WTC11 (cell line): ENCODE measurements at regions not wholly inside any gene's neighbourhood (a gene's known extent, or its start where the extent isn't known, plus 50 kb on each side); places are given as distances from the start of the nearest gene placed in this dataset.

Source experiments
- ATAC-seq: fragments of 200-7000 bp; cut with Tn5 transposase; 2 replicates; pipeline ENCODE4 v1.10.0; 2021; ENCODE audit warnings: mild to moderate bottlenecking, moderate library complexity
- CTCF ChIA-PET: fragments of 300-600 bp; sonication (Branson Sonifier 250); formaldehyde crosslinking; loops from one replicate; lab custom pipeline; 2021; ENCODE audit warnings: antibody characterized with exemption; lab: Charles Lee
- POLR2A ChIA-PET: fragments of 350-600 bp; sonication (Branson Sonifier 250); formaldehyde crosslinking; loops from one replicate; lab custom pipeline; 2021; ENCODE audit warnings: antibody characterized with exemption; lab: Charles Lee
- DNase-seq: peaks from one replicate; pipeline ENCODE4 v3.0.0; 2021; ENCODE audit warnings: low spot score
- H3K27ac Mint-ChIP-seq: 2 replicates; pipeline ENCODE4 v1.8.0; 2021; ENCODE audit warnings: mixed read lengths
- H3K27me3 Mint-ChIP-seq: 2 replicates; pipeline ENCODE4 v1.8.0; 2021; ENCODE audit warnings: low read depth, mild to moderate bottlenecking, moderate library complexity, mixed read lengths
- H3K36me3 Mint-ChIP-seq: 2 replicates; pipeline ENCODE4 v1.8.0; 2021; ENCODE audit warnings: mixed read lengths
- H3K4me1 Mint-ChIP-seq: 2 replicates; pipeline ENCODE4 v1.8.0; 2022; ENCODE audit warnings: mixed read lengths
- H3K4me3 Mint-ChIP-seq: 2 replicates; pipeline ENCODE4 v1.8.0; 2021; ENCODE audit warnings: mild to moderate bottlenecking, moderate library complexity, mixed read lengths
- H3K9me3 Mint-ChIP-seq: 2 replicates; pipeline ENCODE4 v1.8.0; 2021; ENCODE audit warnings: mixed read lengths
- CREM ChIP-seq: sonication (generic); formaldehyde crosslinking; IDR thresholded peaks from 2 replicates; pipeline ENCODE4 v1.8.1; 2022; ENCODE audit warnings: mild to moderate bottlenecking, missing genetic modification reagents, moderate library complexity
- ELF4 ChIP-seq: sonication (generic); formaldehyde crosslinking; IDR thresholded peaks from 2 replicates; pipeline ENCODE4 v1.8.1; 2022; ENCODE audit warnings: low read depth, mild to moderate bottlenecking, moderate library complexity, missing genetic modification reagents
- GABPB1 ChIP-seq: sonication (generic); formaldehyde crosslinking; IDR thresholded peaks from 2 replicates; pipeline ENCODE4 v1.8.1; 2023; ENCODE audit warnings: mild to moderate bottlenecking, missing genetic modification reagents
- GTF2I ChIP-seq: fragments of 250-450 bp; sonication (Bioruptor Pico); conservative IDR thresholded peaks from 2 replicates; pipeline ENCODE4 v1.4.0; 2021; ENCODE audit warnings: mild to moderate bottlenecking
- HMGA2 ChIP-seq: fragments of 250-450 bp; sonication (Bioruptor Pico); IDR thresholded peaks from 2 replicates; pipeline ENCODE4 v1.4.0; 2021; ENCODE audit warnings: mild to moderate bottlenecking, moderate library complexity
- NFE2L1 ChIP-seq: sonication (generic); formaldehyde crosslinking; IDR thresholded peaks from 2 replicates; pipeline ENCODE4 v1.8.1; 2023; ENCODE audit warnings: missing genetic modification reagents
- NR3C1 ChIP-seq: sonication (generic); formaldehyde crosslinking; conservative IDR thresholded peaks from 2 replicates; pipeline ENCODE4 v1.8.1; 2023; ENCODE audit warnings: low read depth, mild to moderate bottlenecking, missing genetic modification reagents
- OVOL2 ChIP-seq: fragments of 250-450 bp; sonication (Bioruptor Pico); IDR thresholded peaks from 2 replicates; pipeline ENCODE4 v1.9.0; 2021; ENCODE audit warnings: mild to moderate bottlenecking, borderline replicate concordance
- RORB ChIP-seq: fragments of 250-450 bp; sonication (Bioruptor Pico); IDR thresholded peaks from 2 replicates; pipeline ENCODE4 v1.9.0; 2021; ENCODE audit warnings: mild to moderate bottlenecking
- SMAD4 ChIP-seq: sonication (generic); formaldehyde crosslinking; IDR thresholded peaks from 2 replicates; pipeline ENCODE4 v1.8.0; 2022; ENCODE audit warnings: mild to moderate bottlenecking, missing genetic modification reagents
- TCF7 ChIP-seq: sonication (generic); formaldehyde crosslinking; IDR thresholded peaks from 2 replicates; pipeline ENCODE4 v1.8.0; 2022; ENCODE audit warnings: mild to moderate bottlenecking, low read depth, missing genetic modification reagents, moderate library complexity
- TEAD4 ChIP-seq: sonication (generic); formaldehyde crosslinking; IDR thresholded peaks from 2 replicates; pipeline ENCODE4 v1.8.0; 2022; ENCODE audit warnings: mild to moderate bottlenecking, missing genetic modification reagents
- TP53 ChIP-seq: sonication (generic); formaldehyde crosslinking; IDR thresholded peaks from 2 replicates; pipeline ENCODE4 v1.8.1; 2023; ENCODE audit warnings: mild to moderate bottlenecking, missing genetic modification reagents
- ZNF317 ChIP-seq: sonication (generic); formaldehyde crosslinking; IDR thresholded peaks from 2 replicates; pipeline ENCODE4 v1.8.1; 2023; ENCODE audit warnings: low read depth, mild to moderate bottlenecking, moderate library complexity, missing genetic modification reagents, borderline replicate concordance
- ZNF416 ChIP-seq: fragments of 250-450 bp; sonication (Bioruptor Pico); IDR thresholded peaks from 2 replicates; pipeline ENCODE4 v1.9.0; 2021; ENCODE audit warnings: mild to moderate bottlenecking, inconsistent platforms
- TF ChIP-seq, protein P1 (sequence below): sonication (generic); formaldehyde crosslinking; IDR thresholded peaks from 2 replicates; pipeline ENCODE4 v1.8.0; 2022; ENCODE audit warnings: mild to moderate bottlenecking, missing genetic modification reagents
- TF ChIP-seq, protein P2 (sequence below): fragments of 200-600 bp; IDR thresholded peaks from 2 replicates; pipeline ENCODE4 v1.8.0; 2022; ENCODE audit warnings: antibody characterized with exemption
- TF ChIP-seq, protein P3 (sequence below): fragments of 250-450 bp; sonication (Bioruptor Pico); IDR thresholded peaks from 2 replicates; pipeline ENCODE4 v1.9.0; 2021; ENCODE audit warnings: mild to moderate bottlenecking
- TF ChIP-seq, protein P4 (sequence below): sonication (generic); formaldehyde crosslinking; IDR thresholded peaks from 2 replicates; pipeline ENCODE4 v1.8.1; 2022; ENCODE audit warnings: low read depth, missing genetic modification reagents, borderline replicate concordance
- TF ChIP-seq, protein P5 (sequence below): sonication (generic); formaldehyde crosslinking; IDR thresholded peaks from 2 replicates; pipeline ENCODE4 v1.8.1; 2023; ENCODE audit warnings: mild to moderate bottlenecking, missing genetic modification reagents, moderate library complexity
- TF ChIP-seq, protein P6 (sequence below): sonication (generic); formaldehyde crosslinking; conservative IDR thresholded peaks from 2 replicates; pipeline ENCODE4 v1.8.1; 2023; ENCODE audit warnings: mild to moderate bottlenecking, low read depth, missing genetic modification reagents, moderate library complexity

DNA sequence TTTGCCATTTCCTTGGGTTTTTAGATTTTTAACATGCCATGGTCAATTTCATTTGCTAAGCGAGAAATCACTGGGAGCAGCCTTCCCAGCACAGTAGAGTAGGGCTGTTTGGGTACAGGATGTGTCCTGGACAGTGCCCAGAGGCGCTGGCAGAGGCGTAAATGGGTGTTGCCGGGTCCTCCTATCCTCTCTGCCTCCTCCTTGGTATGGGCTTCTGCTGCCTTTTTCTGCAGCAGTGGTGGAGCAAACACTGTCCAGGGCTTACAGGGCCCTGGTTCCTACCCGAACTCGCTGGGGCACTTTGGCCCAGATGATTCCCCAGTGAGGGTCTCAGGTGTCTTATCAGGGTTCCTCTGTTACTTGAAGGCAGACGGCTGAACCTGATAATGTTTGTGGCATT, 298.3 kb downstream of the RPS24 start:
- no peaks in the 10 kb centered on the region; the same call in 1 of the 2 replicates for H3K27me3 Mint-ChIP-seq
- DNase-seq (no peak), ATAC-seq (no peak)
- H3K4me3 Mint-ChIP-seq, result no peak overlapping the region
- POLR2A ChIA-PET, result no interaction called here
- peaks cover 17% of the 10 kb centered on the region for H3K9me3 Mint-ChIP-seq
- H3K27ac Mint-ChIP-seq, result no peak overlapping the region
- CTCF ChIA-PET, result no interaction called here
- peaks cover 4% of the 10 kb centered on the region; the same call in 1 of the 2 replicates for H3K36me3 Mint-ChIP-seq
- TF ChIP-seq ZNF416 (CRISPR knock-in tag) (no peak), HMGA2 (no peak), ZNF317 (CRISPR knock-in tag) (no peak), RORB (CRISPR knock-in tag) (no peak)
- TF ChIP-seq, protein P1, sequence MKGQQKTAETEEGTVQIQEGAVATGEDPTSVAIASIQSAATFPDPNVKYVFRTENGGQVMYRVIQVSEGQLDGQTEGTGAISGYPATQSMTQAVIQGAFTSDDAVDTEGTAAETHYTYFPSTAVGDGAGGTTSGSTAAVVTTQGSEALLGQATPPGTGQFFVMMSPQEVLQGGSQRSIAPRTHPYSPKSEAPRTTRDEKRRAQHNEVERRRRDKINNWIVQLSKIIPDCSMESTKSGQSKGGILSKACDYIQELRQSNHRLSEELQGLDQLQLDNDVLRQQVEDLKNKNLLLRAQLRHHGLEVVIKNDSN (CRISPR knock-in tag), result no peak
- peaks cover 4% of the 10 kb centered on the region for H3K4me1 Mint-ChIP-seq

DNA sequence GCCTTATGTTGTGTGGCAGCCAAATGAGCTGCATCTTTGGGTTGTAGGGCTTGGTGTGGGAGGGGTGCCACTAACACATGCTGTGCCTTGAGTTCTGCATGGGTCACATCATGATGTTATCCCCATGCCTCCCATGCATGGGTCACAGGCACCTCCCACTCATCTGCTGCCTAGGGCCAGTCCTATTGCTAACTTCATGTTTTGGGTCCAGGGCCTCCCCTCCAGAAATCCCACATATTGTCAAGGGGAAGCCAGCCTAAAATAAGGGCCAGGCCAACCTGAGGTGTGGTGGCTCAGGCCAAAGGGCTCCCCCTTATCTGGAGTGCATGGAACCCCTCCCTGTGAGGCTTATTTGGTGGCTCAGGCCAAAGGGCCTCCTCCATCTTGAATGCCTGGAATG, 299.0 kb downstream of the RPS24 start:
- CTCF ChIA-PET, result no interaction called here
- Mint-ChIP-seq H3K9me3 (peaks cover 16% of the 10 kb centered on the region), H3K4me1 (peaks cover 4% of the 10 kb centered on the region), H3K4me3 (no peak overlapping the region), H3K36me3 (no peaks in the 10 kb centered on the region), H3K27me3 (peaks cover 3% of the 10 kb centered on the region; the same call in 1 of the 2 replicates), H3K27ac (no peak overlapping the region)
- no peak for TF ChIP-seq SMAD4
- no peak for TF ChIP-seq TP53
- TF ChIP-seq, protein P2, sequence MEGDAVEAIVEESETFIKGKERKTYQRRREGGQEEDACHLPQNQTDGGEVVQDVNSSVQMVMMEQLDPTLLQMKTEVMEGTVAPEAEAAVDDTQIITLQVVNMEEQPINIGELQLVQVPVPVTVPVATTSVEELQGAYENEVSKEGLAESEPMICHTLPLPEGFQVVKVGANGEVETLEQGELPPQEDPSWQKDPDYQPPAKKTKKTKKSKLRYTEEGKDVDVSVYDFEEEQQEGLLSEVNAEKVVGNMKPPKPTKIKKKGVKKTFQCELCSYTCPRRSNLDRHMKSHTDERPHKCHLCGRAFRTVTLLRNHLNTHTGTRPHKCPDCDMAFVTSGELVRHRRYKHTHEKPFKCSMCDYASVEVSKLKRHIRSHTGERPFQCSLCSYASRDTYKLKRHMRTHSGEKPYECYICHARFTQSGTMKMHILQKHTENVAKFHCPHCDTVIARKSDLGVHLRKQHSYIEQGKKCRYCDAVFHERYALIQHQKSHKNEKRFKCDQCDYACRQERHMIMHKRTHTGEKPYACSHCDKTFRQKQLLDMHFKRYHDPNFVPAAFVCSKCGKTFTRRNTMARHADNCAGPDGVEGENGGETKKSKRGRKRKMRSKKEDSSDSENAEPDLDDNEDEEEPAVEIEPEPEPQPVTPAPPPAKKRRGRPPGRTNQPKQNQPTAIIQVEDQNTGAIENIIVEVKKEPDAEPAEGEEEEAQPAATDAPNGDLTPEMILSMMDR, result no peak
- TF ChIP-seq NR3C1, result no peak
- POLR2A ChIA-PET, result no interaction called here
- ATAC-seq (no peak), DNase-seq (no peak)

DNA sequence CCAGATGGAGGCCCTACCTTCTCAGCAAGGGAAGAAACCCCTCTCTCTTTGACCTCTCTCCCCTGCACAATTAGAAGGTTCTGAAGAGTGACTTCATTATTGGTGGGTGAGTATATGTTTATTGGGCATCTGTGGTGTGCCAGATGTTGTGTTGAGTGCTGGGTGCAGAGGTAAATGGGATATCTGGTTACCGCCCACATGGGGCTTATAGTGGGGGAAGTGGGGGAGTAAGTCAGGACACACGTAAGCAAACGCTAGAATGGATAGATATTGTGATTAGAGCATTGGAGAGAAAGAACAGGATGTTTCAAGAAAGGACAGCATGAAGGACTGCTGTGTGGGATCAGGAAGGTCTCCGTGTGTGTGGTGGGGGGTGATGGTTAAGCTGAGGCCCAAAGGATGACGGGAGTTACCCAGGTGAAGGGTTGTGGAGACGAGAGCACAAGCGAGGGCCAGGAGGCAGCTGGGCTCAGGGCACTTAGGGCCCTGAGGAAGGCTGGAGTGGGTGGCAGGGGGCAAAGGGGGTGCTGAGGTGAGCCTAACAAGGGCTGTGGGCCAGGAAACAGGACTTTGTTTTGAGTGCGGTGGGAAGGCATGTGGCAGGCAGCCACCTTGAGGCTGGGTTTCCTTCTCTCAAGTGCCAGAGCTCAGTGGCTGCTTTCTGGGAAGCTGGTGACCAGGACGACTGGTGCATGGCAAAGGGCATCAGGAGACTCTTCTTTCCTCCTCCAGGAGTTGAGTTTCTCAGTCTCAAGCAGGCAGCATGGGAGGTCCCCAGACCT, 299.9 kb downstream of the RPS24 start:
- Mint-ChIP-seq H3K4me3 (no peak overlapping the region), H3K27ac (no peak overlapping the region), H3K4me1 (peaks cover 4% of the 10 kb centered on the region), H3K36me3 (no peaks in the 10 kb centered on the region), H3K9me3 (peaks cover 14% of the 10 kb centered on the region), H3K27me3 (peaks cover 4% of the 10 kb centered on the region; the same call in 1 of the 2 replicates)
- DNase-seq (no peak), ATAC-seq (no peak)
- ChIA-PET POLR2A (no interaction called here), CTCF (interaction anchor here (0.6 kb wide), 1 partner anchor 23 kb away, joined by 4 read pairs; no protein-coding TSS in a partner anchor)
- TF ChIP-seq, protein P3, sequence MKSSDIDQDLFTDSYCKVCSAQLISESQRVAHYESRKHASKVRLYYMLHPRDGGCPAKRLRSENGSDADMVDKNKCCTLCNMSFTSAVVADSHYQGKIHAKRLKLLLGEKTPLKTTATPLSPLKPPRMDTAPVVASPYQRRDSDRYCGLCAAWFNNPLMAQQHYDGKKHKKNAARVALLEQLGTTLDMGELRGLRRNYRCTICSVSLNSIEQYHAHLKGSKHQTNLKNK (CRISPR knock-in tag), result no peak
- TF ChIP-seq, protein P1 (CRISPR knock-in tag), result no peak
- TF ChIP-seq NFE2L1 (no peak), CREM (no peak), GABPB1 (CRISPR knock-in tag) (no peak), TEAD4 (CRISPR knock-in tag) (no peak), OVOL2 (CRISPR knock-in tag) (no peak), GTF2I (CRISPR knock-in tag) (no peak), TCF7 (no peak), ELF4 (no peak)
- TF ChIP-seq, protein P4, sequence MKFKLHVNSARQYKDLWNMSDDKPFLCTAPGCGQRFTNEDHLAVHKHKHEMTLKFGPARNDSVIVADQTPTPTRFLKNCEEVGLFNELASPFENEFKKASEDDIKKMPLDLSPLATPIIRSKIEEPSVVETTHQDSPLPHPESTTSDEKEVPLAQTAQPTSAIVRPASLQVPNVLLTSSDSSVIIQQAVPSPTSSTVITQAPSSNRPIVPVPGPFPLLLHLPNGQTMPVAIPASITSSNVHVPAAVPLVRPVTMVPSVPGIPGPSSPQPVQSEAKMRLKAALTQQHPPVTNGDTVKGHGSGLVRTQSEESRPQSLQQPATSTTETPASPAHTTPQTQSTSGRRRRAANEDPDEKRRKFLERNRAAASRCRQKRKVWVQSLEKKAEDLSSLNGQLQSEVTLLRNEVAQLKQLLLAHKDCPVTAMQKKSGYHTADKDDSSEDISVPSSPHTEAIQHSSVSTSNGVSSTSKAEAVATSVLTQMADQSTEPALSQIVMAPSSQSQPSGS (CRISPR knock-in tag), result no peak
- TF ChIP-seq, protein P5, sequence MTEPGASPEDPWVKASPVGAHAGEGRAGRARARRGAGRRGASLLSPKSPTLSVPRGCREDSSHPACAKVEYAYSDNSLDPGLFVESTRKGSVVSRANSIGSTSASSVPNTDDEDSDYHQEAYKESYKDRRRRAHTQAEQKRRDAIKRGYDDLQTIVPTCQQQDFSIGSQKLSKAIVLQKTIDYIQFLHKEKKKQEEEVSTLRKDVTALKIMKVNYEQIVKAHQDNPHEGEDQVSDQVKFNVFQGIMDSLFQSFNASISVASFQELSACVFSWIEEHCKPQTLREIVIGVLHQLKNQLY (CRISPR knock-in tag), result no peak
- TF ChIP-seq, protein P6, sequence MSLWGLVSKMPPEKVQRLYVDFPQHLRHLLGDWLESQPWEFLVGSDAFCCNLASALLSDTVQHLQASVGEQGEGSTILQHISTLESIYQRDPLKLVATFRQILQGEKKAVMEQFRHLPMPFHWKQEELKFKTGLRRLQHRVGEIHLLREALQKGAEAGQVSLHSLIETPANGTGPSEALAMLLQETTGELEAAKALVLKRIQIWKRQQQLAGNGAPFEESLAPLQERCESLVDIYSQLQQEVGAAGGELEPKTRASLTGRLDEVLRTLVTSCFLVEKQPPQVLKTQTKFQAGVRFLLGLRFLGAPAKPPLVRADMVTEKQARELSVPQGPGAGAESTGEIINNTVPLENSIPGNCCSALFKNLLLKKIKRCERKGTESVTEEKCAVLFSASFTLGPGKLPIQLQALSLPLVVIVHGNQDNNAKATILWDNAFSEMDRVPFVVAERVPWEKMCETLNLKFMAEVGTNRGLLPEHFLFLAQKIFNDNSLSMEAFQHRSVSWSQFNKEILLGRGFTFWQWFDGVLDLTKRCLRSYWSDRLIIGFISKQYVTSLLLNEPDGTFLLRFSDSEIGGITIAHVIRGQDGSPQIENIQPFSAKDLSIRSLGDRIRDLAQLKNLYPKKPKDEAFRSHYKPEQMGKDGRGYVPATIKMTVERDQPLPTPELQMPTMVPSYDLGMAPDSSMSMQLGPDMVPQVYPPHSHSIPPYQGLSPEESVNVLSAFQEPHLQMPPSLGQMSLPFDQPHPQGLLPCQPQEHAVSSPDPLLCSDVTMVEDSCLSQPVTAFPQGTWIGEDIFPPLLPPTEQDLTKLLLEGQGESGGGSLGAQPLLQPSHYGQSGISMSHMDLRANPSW (CRISPR knock-in tag), result no peak
